Memory B cell (primary cell): ENCODE measurements at regions not wholly inside any gene's neighbourhood (a gene's known extent, or its start where the extent isn't known, plus 50 kb on each side); places are given as distances from the start of the nearest gene placed in this dataset.

Experiments used
- ATAC-seq: fragments of 150-1000 bp; cut with Tn5 transposase; 2 replicates; pipeline ENCODE4 v1.10.0; 2021; ENCODE audit warnings: low read depth, mild to moderate bottlenecking, moderate library complexity
- DNase-seq, 2 donors: peaks; one replicate each; pipeline ENCODE4 v3.0.0; 2022; ENCODE audit warnings: low spot score in 2 of 2
- H3K27ac Mint-ChIP-seq: one replicate; pipeline ENCODE4 v1.8.0; 2022; ENCODE audit warnings: mild to moderate bottlenecking, moderate library complexity, mixed read lengths
- H3K27me3 Mint-ChIP-seq: one replicate; pipeline ENCODE4 v1.8.0; 2022; ENCODE audit warnings: mixed read lengths
- H3K36me3 Mint-ChIP-seq: one replicate; pipeline ENCODE4 v1.8.0; 2022; ENCODE audit warnings: mild to moderate bottlenecking, mixed read lengths
- H3K4me1 Mint-ChIP-seq: one replicate; pipeline ENCODE4 v1.8.0; 2022; ENCODE audit warnings: mixed read lengths
- H3K4me3 Mint-ChIP-seq: one replicate; pipeline ENCODE4 v1.8.0; 2022; ENCODE audit warnings: mild to moderate bottlenecking, moderate library complexity, mixed read lengths
- H3K9me3 Mint-ChIP-seq: one replicate; pipeline ENCODE4 v1.8.0; 2022; ENCODE audit warnings: mixed read lengths

DNA sequence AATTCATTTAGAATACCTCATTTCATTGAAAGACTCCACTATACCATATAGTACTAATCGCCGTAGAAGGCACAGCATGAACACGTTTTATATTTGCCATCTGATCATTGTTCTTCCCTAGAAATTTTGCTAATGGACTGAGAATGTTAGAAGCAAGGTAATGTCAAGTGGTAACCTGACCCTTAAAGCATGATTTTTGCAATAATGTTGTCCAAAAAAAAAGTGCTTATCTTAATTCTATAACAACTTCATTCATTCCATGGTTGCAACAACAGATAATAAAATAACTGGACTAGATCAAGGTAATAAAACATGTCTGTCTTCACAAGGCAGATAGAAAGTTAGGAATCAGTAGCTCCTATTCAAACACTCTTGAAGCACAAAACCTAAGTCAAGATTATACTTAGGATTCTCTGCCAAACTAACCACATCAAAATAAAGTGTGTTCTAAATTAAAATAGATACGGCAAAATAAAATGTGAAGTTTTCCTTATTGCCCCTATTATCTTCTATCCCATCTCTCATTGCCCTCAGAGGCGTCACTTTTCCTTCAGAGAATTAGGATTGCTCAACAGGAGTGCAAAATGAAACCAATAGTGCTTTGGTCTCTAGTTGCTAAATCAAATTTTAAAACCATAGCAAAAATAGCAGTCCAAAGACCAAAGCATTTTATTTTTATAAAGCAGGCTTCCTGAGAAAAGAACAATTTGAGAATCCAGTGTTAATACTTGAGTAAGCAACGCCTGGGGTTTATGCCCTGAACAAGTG lies 317.4 kb upstream of the UBE2E2 start:
- ATAC-seq (no peak), DNase-seq (no peak)
- Mint-ChIP-seq H3K27me3 (peaks cover 2% of the 10 kb centered on the region), H3K4me1 (no peaks in the 10 kb centered on the region), H3K27ac (no peak overlapping the region), H3K9me3 (peaks cover 2% of the 10 kb centered on the region), H3K4me3 (no peak overlapping the region), H3K36me3 (no peaks in the 10 kb centered on the region)

DNA sequence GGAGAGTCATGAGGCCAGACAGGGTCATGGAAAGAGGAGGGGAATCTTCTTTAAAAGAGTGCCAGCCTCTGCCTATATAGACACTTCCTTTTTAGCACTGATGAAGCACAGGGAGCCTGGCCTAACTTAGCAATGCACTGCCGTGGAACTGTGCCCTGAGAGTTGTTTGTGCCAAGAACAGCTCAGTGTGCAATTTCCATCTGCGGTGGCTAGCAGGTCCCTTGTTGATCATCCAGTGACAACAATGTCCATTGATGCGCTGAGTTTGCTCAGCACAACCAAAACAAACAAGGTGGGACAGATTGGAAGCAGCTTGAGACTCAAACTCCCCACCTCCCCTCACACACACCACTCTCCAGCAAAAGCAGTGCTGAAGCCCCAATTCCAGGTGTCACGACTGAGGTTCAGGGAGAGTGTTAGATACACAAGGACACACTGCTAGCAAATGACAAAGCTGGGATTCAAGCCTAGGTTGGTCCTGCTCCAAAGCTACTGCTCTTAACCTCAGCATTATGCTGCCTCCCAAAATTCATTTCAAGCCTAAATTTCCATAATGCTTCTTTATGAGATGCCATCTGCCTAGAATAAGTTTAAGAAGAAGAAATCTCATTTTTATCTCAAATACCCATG lies 316.6 kb upstream of the UBE2E2 start:
- H3K4me1 Mint-ChIP-seq: no peaks in the 10 kb centered on the region
- DNase-seq: no peak
- peaks cover 9% of the 10 kb centered on the region for H3K27me3 Mint-ChIP-seq
- H3K4me3 Mint-ChIP-seq: no peak overlapping the region
- H3K36me3 Mint-ChIP-seq: no peaks in the 10 kb centered on the region
- H3K9me3 Mint-ChIP-seq: peaks cover 2% of the 10 kb centered on the region
- no peak overlapping the region for H3K27ac Mint-ChIP-seq
- ATAC-seq: no peak

DNA sequence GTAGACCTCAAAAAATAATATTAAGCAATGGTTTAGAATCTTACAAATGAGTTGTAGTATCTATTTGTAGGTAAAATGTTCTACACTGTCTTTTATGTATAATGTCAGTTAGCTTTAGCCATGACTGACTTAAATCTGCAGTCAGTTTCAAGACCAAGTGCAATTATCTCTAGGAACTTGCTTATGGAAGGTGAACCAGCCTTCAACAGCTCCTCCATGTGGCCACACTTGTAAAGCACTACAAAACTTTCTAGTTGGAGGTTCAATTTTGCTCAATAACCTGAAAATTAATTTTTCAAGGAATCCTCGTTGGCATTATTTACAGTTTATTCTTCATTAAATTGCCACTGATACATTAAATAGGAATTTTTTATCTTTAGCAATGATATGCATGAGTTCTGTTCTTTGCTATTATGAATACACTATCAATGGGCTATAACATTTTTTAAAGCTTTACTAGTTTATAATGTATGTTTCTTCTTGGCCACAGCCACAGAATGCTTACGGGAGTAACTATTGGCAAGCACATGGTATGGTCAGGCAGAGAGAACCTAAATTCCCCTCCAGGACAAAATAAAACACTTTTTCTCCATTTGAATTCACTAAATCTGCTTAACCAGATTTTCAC lies 315.3 kb upstream of the UBE2E2 start:
- no peak overlapping the region for H3K4me3 Mint-ChIP-seq
- H3K27ac Mint-ChIP-seq: no peak overlapping the region
- DNase-seq (no peak), ATAC-seq (no peak)
- no peaks in the 10 kb centered on the region for H3K36me3 Mint-ChIP-seq
- H3K9me3 Mint-ChIP-seq: no peaks in the 10 kb centered on the region
- H3K4me1 Mint-ChIP-seq: no peaks in the 10 kb centered on the region
- peaks cover 10% of the 10 kb centered on the region for H3K27me3 Mint-ChIP-seq

DNA sequence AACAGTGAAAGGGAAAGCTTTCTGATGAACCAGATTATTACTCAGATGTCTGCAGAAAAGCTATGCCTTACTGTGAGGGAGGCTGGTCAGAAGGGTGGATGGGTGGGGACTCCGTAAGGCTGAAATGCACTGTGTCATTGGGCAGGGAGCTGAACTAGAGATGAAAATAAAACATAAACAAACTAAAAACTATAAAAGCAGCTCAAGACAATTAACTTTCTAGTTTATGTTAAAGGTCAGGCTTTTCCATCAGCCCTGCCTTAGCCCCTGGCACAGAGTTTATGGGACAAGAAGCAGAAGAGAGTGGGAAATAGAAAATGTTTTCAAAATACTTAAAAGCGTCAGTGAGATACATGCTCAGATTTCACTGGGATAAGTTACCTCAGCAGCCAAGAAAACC lies 310.0 kb upstream of the UBE2E2 start:
- H3K4me3 Mint-ChIP-seq: no peak overlapping the region
- H3K36me3 Mint-ChIP-seq: no peaks in the 10 kb centered on the region
- ATAC-seq (no peak), DNase-seq (no peak)
- peaks cover 18% of the 10 kb centered on the region for H3K27me3 Mint-ChIP-seq
- H3K4me1 Mint-ChIP-seq: no peaks in the 10 kb centered on the region
- no peaks in the 10 kb centered on the region for H3K9me3 Mint-ChIP-seq
- H3K27ac Mint-ChIP-seq: no peak overlapping the region

DNA sequence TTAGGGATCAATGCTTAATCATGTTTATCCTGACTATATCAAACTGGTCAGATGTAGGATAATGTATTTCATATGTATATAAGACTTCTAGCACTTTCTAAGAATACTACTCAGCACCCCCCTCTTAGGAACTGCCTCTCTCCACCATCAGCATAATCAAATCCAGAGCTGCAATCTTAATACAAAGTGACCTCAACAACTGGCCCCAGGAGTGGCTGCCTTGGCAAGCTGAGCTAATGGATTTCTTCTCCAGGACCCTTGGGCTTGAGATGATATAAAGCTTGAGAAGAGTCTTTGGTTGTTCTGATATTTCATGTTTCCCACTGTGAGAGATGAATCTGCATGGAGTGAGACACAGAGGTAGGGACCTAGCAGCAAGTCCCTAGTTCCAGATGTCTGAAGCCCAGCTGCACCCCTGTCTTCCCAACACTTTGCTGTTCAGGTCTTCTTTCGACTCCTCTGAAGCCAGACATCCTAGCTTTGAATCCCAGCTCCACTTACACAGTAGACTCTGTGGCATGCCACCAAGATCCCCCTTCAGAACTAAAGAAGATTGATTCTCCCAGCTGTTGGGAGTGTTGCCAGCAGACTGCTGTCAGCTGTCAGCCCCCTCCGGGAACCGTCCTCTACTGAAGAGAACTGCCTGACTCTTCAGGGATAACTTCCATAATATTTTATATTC lies 309.3 kb upstream of the UBE2E2 start:
- Mint-ChIP-seq H3K36me3 (no peaks in the 10 kb centered on the region), H3K27me3 (peaks cover 16% of the 10 kb centered on the region), H3K4me3 (no peak overlapping the region), H3K27ac (no peak overlapping the region), H3K4me1 (no peaks in the 10 kb centered on the region), H3K9me3 (no peaks in the 10 kb centered on the region)
- DNase-seq (no peak), ATAC-seq (no peak)

DNA sequence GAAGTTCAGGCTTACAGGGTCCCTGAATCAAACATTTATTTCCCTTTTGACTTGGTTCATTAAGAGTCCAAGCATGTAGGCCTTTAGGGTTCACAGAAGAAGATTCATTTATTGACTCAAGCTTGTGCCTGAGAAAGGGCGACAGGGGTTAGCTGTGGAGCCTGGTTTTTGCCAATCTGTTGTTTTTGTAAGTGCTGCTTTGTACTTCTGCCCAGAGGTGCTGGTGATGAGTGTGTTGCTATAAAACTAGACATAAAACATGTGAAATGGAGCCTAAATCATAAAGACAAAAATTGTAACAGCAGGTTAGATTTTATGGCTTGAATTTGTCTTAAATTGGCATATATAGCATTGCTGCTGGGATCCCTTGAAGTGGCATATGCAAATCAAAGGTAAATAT lies 308.3 kb upstream of the UBE2E2 start:
- peaks cover 16% of the 10 kb centered on the region for H3K27me3 Mint-ChIP-seq
- no peaks in the 10 kb centered on the region for H3K4me1 Mint-ChIP-seq
- ATAC-seq (no peak), DNase-seq (no peak)
- no peaks in the 10 kb centered on the region for H3K36me3 Mint-ChIP-seq
- H3K9me3 Mint-ChIP-seq: no peaks in the 10 kb centered on the region
- no peak overlapping the region for H3K27ac Mint-ChIP-seq
- no peak overlapping the region for H3K4me3 Mint-ChIP-seq

DNA sequence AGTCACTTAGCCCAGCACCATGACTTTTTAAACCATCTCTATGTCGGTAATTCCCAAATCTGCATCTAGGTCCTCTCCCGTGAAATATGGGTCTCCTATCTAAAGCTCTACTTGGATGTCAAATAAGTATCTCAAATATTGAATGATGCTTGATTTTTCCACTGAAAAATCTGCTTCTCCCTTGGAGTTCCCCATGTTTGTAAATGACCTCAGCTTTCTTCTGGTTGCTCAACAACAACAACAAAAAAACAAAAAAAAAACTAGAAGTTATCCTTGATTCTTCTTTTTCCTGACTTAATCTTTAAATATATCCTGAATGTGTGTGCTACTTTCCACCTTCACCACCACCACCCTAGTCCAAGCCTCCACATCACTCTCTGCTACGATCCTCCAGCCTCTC lies 307.5 kb upstream of the UBE2E2 start:
- Mint-ChIP-seq H3K4me1 (no peaks in the 10 kb centered on the region), H3K36me3 (no peaks in the 10 kb centered on the region), H3K27me3 (peaks cover 16% of the 10 kb centered on the region), H3K9me3 (peaks cover 2% of the 10 kb centered on the region), H3K27ac (no peak overlapping the region), H3K4me3 (no peak overlapping the region)
- ATAC-seq (no peak), DNase-seq (no peak)

DNA sequence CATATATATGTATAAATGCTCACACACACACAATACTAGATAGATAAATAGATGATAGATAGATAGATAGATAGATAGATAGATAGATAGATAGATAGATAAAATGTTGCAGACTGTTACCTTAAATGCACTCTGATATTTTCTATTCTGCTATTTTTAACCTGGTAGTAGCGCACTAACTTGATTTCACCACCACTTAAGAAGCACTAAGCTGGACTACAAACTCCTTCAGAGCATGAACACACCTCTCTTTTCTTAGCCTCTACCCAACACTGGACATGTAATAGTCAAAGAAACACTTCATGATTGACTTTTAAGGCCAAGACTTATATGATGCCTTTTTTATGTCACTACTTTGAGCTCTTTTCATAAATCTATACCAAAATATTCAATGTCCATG lies 304.6 kb upstream of the UBE2E2 start:
- H3K36me3 Mint-ChIP-seq: no peaks in the 10 kb centered on the region
- peaks cover 7% of the 10 kb centered on the region for H3K9me3 Mint-ChIP-seq
- no peak overlapping the region for H3K27ac Mint-ChIP-seq
- no peaks in the 10 kb centered on the region for H3K4me1 Mint-ChIP-seq
- no peak for DNase-seq
- H3K27me3 Mint-ChIP-seq: peaks cover 8% of the 10 kb centered on the region
- no peak overlapping the region for H3K4me3 Mint-ChIP-seq
- ATAC-seq: no peak

DNA sequence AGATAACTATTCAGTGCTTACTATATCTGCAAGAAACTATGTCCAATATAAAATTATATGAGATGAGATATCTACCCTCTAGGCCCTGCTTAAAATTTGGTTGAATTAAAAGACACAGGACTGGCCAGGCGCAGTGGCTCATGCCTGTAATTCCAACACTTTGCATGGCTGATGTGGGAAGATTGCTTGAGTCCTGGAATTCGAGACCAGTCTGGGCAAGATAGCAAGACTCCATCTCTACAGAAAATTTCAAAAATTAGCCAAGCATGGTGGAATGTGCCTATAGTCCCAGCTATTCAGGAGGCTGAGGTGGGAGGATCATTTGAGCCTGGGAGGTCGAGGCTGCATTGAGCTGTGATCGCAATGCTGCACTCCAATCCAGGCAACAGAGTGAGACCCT lies 303.7 kb upstream of the UBE2E2 start:
- Mint-ChIP-seq H3K27ac (no peak overlapping the region), H3K4me1 (no peaks in the 10 kb centered on the region), H3K36me3 (no peaks in the 10 kb centered on the region)

DNA sequence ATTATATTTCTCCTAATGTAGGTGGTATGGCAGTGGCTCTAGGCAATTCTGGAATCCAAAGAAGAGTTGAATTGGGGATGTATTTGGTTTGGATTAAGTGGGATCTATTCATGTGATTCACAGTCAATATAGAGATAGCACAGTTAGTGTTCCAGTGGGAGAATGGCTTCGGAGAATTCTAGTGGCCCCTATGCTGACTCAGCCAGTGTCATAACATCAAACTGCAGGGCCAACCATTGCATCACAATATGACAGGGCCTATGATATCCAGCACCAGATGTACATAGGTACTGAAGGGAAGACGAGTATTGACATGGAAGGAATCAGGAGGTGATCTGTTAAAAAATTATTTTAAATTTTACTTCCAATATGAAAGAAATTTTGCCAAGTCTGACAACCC lies 302.8 kb upstream of the UBE2E2 start:
- Mint-ChIP-seq H3K9me3 (peaks cover 7% of the 10 kb centered on the region), H3K4me3 (no peak overlapping the region), H3K27me3 (peaks cover 5% of the 10 kb centered on the region), H3K36me3 (no peaks in the 10 kb centered on the region), H3K4me1 (no peaks in the 10 kb centered on the region), H3K27ac (no peak overlapping the region)
- DNase-seq (no peak), ATAC-seq (no peak)

More for the DNA sequence above, 303.7 kb upstream of the UBE2E2 start:
- H3K27me3 Mint-ChIP-seq: peaks cover 5% of the 10 kb centered on the region
- peaks cover 7% of the 10 kb centered on the region for H3K9me3 Mint-ChIP-seq
- H3K4me3 Mint-ChIP-seq: no peak overlapping the region
- DNase-seq (no peak), ATAC-seq (no peak)

DNA sequence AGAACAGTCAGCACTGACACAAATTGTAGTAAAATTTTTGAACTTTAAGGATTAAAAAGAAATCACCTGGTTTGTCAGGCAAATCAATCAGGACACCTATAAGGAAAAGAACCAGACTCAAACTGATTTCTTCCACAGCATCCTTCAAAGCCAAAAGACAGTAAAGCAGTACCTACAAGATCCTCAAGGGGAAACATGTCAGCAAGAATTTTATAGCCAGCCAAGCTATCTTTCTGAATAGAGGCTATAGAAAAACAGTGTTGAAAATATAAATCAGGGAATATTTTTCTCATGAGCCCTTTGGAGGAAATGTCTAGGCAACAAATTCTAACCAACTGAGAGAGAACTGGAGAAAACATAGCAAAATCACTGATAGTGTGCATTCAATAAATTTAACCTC lies 301.4 kb upstream of the UBE2E2 start:
- Mint-ChIP-seq H3K36me3 (no peaks in the 10 kb centered on the region), H3K27ac (no peak overlapping the region), H3K27me3 (peaks cover 2% of the 10 kb centered on the region), H3K4me3 (no peak overlapping the region), H3K4me1 (no peaks in the 10 kb centered on the region), H3K9me3 (peaks cover 7% of the 10 kb centered on the region)
- ATAC-seq (no peak), DNase-seq (no peak)

DNA sequence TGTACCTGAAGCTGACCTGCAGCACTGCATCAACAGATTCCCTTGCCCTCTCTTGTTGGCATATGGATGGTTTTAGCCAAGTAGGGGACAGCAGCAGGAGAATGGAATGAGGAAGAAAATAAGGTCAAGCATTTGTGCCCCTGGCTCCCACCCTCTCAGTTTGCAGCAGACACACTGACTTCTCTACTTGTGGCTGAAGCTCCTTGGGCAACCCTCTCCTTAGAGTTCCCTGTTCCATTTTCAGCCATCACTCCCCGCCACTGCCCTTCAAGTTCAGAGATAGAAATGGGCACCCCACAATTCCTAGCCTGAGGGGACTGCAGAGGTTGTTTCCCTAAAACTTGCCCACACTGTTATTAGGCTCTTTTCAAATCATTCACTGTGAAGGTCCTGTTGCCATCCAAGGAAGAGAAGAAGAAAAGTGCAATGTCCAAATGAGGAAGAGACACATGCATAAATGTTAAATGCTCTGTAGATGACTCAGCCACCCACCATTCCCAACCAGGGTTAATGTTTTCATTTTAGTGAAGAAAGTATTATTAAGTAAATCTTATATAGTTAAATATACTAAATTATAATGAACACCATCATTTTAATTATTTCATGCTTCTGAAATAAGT lies 295.9 kb upstream of the UBE2E2 start:
- Mint-ChIP-seq H3K27ac (no peak overlapping the region), H3K4me3 (no peak overlapping the region), H3K36me3 (no peaks in the 10 kb centered on the region), H3K27me3 (peaks cover 7% of the 10 kb centered on the region), H3K4me1 (no peaks in the 10 kb centered on the region), H3K9me3 (peaks cover 1% of the 10 kb centered on the region)
- no peak for DNase-seq
- no peak for ATAC-seq

DNA sequence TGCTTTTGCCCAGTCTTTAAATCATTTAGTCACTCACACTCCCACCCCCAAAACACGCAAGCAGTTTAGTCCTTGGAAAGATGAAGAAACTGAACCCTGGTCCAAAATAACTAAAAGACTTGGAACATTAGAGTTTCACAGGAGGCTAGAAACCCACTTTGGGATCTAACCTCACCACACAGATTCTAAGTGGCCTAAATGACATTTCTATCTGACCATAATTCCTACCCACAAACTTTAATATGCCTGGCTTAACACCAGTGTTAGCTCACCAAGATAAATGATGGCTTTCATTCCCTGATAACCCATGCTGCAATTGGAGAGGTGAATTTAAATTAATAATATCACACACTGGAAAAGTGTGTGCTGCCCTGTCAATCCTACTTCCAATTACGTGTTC lies 295.3 kb upstream of the UBE2E2 start:
- Mint-ChIP-seq H3K27me3 (peaks cover 7% of the 10 kb centered on the region), H3K4me1 (no peaks in the 10 kb centered on the region), H3K36me3 (no peaks in the 10 kb centered on the region), H3K27ac (no peak overlapping the region), H3K4me3 (no peak overlapping the region), H3K9me3 (peaks cover 1% of the 10 kb centered on the region)
- no peak for ATAC-seq
- no peak for DNase-seq

DNA sequence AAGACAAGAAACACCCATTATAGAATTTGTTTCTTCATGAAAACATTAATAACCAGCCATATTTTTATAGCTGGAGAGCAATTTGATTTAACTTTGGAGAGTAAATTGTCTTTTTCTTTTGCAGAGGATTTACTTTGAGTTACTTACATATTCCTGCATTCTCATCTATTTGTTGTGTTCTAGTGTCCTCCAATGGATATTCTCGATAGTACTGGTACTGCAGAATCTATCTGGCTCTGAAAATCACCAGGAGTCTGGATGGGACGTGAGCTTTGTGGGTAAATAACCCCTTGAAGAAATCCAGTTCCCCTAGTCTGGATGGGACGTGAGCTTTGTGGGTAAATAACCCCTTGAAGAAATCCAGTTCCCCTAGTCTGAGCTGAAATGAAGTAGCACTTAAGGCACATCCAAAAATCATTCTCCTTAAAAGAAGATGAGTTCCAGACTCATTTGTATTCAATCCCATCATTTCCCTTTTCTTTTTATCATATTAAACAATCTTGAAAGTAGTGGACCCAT lies 294.1 kb upstream of the UBE2E2 start:
- peaks cover 1% of the 10 kb centered on the region for H3K9me3 Mint-ChIP-seq
- no peaks in the 10 kb centered on the region for H3K36me3 Mint-ChIP-seq
- peaks cover 8% of the 10 kb centered on the region for H3K27me3 Mint-ChIP-seq
- ATAC-seq (no peak), DNase-seq (no peak)
- H3K4me3 Mint-ChIP-seq: no peak overlapping the region
- H3K27ac Mint-ChIP-seq: no peak overlapping the region
- no peaks in the 10 kb centered on the region for H3K4me1 Mint-ChIP-seq
